ENCODE measurements at regions not wholly inside any gene's neighbourhood (a gene's known extent, or its start where the extent isn't known, plus 50 kb on each side); places are given as distances from the start of the nearest gene placed in this dataset.

GRCh38 chr4:18077808-18078207 is 56.3 kb upstream of the LCORL start:
- H3K4me3 ChIP-seq (replicated peaks in 1 of 3; ENCODE audit: low read depth in 2 of 3, low read length in 3 of 3), result no peak overlapping the region
- no peaks in the 10 kb centered on the region for H4K20me1 ChIP-seq (ENCODE audit: insufficient read depth, low read length)
- peaks cover 0 to 20% (median 7%) of the 10 kb centered on the region in 7 donors for H3K9me3 Mint-ChIP-seq
- H3K27me3 ChIP-seq (ENCODE audit: control insufficient read depth in 2 of 2, insufficient read depth in 2 of 2, low read length in 2 of 2), result no peaks in the 10 kb centered on the region
- no peak overlapping the region for H3K27ac Mint-ChIP-seq
- no peaks in the 10 kb centered on the region for H3K4me1 ChIP-seq (ENCODE audit: control insufficient read depth in 1 of 2, insufficient read depth in 2 of 2, low read length in 2 of 2)
- H3K27ac ChIP-seq (ENCODE audit: low read depth in 1 of 2, low read length in 2 of 2), result no peak overlapping the region
- H3K9ac ChIP-seq (ENCODE audit: insufficient read depth, low read length, poor library complexity, severe bottlenecking), result no peak overlapping the region
- peaks cover 6 to 7% of the 10 kb centered on the region in 2 donors for H3K9me3 ChIP-seq (replicated peaks in 1 of 2; ENCODE audit: control insufficient read depth in 1 of 2, insufficient read depth in 1 of 2, low read length in 2 of 2)
- 78% methylated on average over 1 of the region's 5 CpGs for WGBS (ENCODE audit: insufficient coverage)
- no peaks in the 10 kb centered on the region for H3K79me2 ChIP-seq (ENCODE audit: insufficient read depth, low read length)
- intact Hi-C loops (cut with micrococcal nuclease), result no loop called here
- H3K36me3 ChIP-seq (replicated peaks in 1 of 2; ENCODE audit: control insufficient read depth in 1 of 2, insufficient read depth in 2 of 2, low read length in 2 of 2), result no peaks in the 10 kb centered on the region
- peaks cover 0 to 4% (median 2%) of the 10 kb centered on the region in 3 donors for H3K27me3 Mint-ChIP-seq (ENCODE audit: low read depth in 3 of 3)
- H3K4me3 Mint-ChIP-seq, result no peak overlapping the region
- no peak overlapping the region for H2AFZ ChIP-seq (ENCODE audit: insufficient read depth, low read depth, low read length, poor library complexity, severe bottlenecking)
- DNase-seq, result no peak
- no peaks in the 10 kb centered on the region for H3K36me3 Mint-ChIP-seq
- TF ChIP-seq CTCF (IDR thresholded peaks at IDR 0.05), result no peak
- no peak overlapping the region for H3K4me2 ChIP-seq (replicated peaks; ENCODE audit: extremely low read depth, low read length, poor library complexity, severe bottlenecking)
- H3K4me1 Mint-ChIP-seq, result peaks cover 3% of the 10 kb centered on the region

- Mint-ChIP-seq H3K4me1 (peaks cover 3% of the 10 kb centered on the region), H3K27ac (no peak overlapping the region), H3K27me3 (ENCODE audit: low read depth in 3 of 3) (peaks cover 0 to 3% (median 1%) of the 10 kb centered on the region in 3 donors), H3K9me3 (peaks cover 2 to 19% (median 10%) of the 10 kb centered on the region in 7 donors), H3K4me3 (no peak overlapping the region), H3K36me3 (no peaks in the 10 kb centered on the region)
- no peak overlapping the region for H3K4me2 ChIP-seq (replicated peaks; ENCODE audit: extremely low read depth, low read length, poor library complexity, severe bottlenecking)
- H3K36me3 ChIP-seq (replicated peaks in 1 of 2; ENCODE audit: control insufficient read depth in 1 of 2, insufficient read depth in 2 of 2, low read length in 2 of 2), result no peaks in the 10 kb centered on the region
- H3K27me3 ChIP-seq (ENCODE audit: control insufficient read depth in 2 of 2, insufficient read depth in 2 of 2, low read length in 2 of 2), result no peaks in the 10 kb centered on the region
- no peaks in the 10 kb centered on the region for H4K20me1 ChIP-seq (ENCODE audit: insufficient read depth, low read length)
- no peak overlapping the region for H2AFZ ChIP-seq (ENCODE audit: insufficient read depth, low read depth, low read length, poor library complexity, severe bottlenecking)
- TF ChIP-seq CTCF (IDR thresholded peaks at IDR 0.05), result peak; percentile 28
- no peaks in the 10 kb centered on the region for H3K79me2 ChIP-seq (ENCODE audit: insufficient read depth, low read length)
- no peaks in the 10 kb centered on the region for H3K4me1 ChIP-seq (ENCODE audit: control insufficient read depth in 1 of 2, insufficient read depth in 2 of 2, low read length in 2 of 2)
- H3K9ac ChIP-seq (ENCODE audit: insufficient read depth, low read length, poor library complexity, severe bottlenecking), result no peak overlapping the region
- DNase-seq, result peak in 1 of 3 donors; percentile 7
- intact Hi-C loops (cut with micrococcal nuclease), result no loop called here
- peaks cover 6 to 7% of the 10 kb centered on the region in 2 donors for H3K9me3 ChIP-seq (replicated peaks in 1 of 2; ENCODE audit: control insufficient read depth in 1 of 2, insufficient read depth in 1 of 2, low read length in 2 of 2)
- H3K4me3 ChIP-seq (replicated peaks in 1 of 3; ENCODE audit: low read depth in 2 of 3, low read length in 3 of 3), result no peak overlapping the region
- no peak overlapping the region for H3K27ac ChIP-seq (ENCODE audit: low read depth in 1 of 2, low read length in 2 of 2)
- 47% methylated on average over 8 of the region's 8 CpGs for WGBS (ENCODE audit: insufficient coverage)
Measured at GRCh38 chr4:18075823-18076433, 54.4 kb upstream of the LCORL start.
